ENCODE measurements at regions not wholly inside any gene's neighbourhood (a gene's known extent, or its start where the extent isn't known, plus 50 kb on each side); places are given as distances from the start of the nearest gene placed in this dataset.
A peak's percentile ranks its signal among the peaks of the same experiment; 100 is the strongest.

DNA sequence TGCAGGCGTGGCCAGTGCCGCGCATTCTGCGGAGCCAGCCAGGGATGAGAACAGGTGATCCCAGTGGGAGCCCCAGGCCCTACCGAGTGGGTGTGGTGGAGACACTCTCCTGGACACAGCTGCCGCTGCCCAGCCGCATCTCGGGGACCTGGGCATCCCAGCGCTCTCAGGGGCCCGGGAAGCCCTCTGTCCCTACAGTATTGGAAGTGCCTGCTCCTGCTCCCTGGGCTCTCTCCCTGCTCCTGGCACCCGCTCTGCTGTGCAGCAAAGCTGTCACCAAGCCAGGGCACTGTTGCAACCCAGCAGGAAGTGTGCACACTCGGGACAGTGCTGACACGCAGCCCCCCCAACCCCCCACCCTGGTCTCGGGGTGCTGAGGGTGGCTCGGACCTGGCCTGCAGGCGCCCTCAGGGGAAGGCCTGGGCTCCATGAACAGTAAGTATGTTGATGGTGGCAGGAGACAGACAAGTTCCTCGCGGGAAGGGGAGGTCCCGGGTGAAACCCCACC is 1177.4 kb upstream of the GBE1 start:
- DNase-seq = peak in 1 of 5 experiments; percentile 2

DNA sequence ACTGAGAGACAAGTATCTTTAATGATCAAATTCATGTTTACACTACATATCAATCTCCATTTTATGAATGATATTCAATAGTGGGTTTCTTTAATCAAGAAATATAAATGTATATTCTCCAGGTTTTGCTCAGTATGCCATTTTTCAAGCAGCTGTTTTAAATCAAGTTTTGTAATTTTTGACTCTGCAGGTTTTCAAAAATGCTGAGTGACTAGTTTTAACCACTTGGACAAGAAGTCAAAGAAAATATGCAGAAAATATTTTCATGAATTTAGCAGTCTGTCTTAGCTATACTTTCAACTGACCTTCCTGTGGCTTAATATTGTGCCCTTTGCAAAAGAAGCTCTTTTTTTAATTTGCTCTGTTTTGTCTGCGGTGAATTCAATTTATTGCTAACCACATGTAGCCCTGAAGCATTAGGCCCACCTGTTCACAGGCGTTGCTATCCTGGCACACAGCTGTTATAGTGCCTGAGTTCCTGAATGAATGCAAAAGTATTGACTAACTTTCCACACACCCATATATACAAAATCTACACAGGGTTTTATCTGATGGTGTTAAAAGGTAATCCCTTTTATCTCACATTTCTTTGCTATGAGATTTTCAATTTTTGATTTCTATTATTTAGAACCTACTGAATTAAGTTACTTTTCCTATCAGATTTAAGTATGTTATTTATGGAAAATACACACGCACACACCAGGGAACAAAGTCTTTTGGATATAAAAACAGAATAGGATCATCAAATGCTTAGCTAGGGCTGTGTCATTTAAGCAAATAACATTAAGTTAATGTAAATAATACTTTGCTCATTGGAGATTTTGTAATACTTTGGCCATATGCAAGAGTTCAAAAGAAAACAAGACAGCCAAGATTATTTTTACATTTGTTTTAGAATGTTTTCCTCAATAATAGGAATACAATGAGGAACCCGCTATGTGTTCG is 1166.1 kb upstream of the GBE1 start:
- DNase-seq = no peak

DNA sequence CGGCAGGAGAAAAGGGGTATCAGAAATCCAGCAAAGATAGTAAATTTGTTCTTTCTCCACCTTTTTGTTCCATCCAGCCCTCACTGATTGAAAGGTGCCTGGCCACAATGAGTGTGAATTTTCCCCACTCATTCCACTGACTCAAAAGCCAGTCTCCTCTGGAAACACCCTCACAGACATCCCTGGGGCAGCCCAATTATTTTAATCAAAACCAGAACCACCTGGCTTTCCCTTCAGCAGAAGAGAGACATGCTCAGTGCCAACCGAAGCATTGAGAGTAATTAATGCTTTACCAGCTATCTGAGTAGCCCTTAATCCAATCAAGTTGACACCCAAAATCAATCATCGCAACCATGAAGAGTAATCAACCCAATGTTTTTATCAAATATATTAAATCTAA is 1129.6 kb upstream of the GBE1 start:
- no peak for DNase-seq

DNA sequence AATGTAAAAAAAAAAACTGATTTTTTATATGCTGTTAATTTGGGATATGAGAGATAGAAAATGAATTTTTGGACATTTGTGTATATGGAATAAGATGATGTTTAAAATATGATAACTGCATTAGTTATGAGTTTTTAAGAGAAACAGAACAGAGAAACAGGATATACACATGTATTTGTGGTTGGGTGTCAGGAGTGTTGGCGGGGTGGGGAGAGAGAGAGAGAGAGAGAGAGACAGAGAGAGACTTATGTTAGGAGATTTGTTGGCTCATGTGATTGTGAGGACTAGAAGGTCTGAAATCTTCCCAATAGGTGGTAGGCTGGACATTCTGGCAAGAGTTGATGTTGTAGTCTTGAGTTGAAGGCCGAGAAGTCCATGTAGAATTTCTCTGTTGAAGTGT is 1121.6 kb upstream of the GBE1 start:
- no peak for DNase-seq

DNA sequence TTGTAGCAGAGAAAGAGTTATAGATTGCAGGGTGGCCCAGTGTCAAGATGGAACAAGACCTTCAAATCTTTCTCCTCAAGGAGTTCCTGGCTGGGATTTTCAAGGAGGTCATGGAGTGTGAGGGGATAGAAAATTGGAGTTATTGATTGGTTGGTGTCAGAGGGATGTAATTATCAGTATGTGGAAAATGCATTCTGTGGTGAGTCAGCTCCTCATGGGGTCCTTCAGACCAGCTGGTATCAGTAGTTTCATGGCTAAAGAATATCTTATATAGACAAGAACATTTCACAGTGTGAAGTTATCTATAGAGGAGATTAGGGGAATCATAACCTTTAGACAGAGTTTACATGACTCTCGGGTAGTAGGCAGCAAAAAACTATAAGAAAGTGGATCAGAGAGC is 1114.0 kb upstream of the GBE1 start:
- no peak for DNase-seq

DNA sequence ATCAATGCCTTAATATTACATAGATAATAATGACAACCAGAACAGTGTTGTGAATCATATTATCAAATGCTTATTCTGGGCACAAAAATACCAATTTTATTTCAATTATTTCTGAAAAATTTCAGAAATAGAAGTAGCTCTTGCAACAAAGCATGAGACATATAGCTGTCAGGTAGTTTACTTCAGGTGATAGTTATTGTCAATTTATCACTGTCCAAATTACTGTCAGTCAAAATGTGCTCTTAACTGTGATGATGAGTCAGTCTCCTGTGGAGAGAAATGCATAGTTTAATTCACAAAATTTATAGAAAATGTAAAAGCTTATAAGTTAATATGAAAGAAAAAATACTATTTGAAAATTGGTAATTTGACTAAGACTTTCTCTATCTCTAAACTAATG is 1078.4 kb upstream of the GBE1 start:
- no peak for DNase-seq

DNA sequence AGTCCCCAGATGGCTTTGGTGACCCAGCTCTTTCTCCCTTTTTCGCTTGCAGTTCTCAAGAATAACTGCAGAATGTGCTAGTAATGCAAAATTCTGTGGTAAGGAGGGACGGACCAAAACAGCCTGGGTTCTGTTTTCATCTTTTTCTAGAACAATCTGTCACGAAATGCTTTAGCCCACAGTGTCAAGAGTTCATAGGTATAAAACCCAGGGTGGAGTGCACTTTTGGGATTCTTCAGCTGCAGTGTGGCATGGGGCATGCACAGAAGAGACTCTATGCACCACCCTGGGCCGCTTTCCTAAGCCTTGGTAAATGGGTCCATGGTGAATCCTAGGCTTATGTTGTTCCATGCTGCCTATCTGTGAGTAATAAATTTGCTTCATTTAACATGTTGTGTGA is 1072.7 kb upstream of the GBE1 start:
- DNase-seq = no peak

DNA sequence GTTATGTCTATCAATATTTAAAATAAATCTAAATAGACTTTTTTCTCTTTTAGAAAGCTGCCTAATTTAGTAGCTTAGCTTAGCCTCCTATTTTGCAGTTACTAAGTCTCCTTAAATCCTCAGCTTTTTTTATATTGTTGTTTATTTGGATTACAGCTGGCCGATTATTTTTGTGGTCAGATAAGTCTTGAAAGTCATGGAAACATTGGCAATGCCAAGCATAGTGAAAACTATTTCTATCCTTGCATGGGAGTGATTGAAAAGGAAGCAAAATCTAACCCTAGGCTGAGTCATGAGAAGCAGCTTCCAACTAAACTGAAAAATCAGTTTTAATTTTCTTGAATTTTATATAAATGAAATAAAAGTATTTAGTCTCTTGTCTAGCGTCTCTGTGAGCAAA is 1063.0 kb upstream of the GBE1 start:
- DNase-seq = no peak

DNA sequence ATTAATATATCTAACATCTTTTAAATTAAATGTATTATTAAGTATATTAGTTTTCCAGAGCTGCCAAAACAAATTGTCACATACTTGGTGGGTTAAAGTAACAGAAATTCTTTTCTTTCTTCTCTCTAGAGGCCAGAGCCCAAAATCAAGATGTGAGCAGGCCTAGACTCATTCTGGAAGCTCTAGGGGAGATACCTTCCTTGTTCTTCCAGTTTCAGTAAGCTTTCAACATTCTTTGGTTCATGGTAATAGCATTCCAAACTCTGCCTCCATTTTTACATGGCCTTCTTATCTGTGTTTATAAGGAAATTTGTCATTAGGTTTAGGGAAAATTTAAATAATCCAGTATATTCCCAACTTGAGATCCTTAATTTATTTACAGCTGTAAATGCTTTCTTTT is 1054.6 kb upstream of the GBE1 start:
- no peak for DNase-seq

DNA sequence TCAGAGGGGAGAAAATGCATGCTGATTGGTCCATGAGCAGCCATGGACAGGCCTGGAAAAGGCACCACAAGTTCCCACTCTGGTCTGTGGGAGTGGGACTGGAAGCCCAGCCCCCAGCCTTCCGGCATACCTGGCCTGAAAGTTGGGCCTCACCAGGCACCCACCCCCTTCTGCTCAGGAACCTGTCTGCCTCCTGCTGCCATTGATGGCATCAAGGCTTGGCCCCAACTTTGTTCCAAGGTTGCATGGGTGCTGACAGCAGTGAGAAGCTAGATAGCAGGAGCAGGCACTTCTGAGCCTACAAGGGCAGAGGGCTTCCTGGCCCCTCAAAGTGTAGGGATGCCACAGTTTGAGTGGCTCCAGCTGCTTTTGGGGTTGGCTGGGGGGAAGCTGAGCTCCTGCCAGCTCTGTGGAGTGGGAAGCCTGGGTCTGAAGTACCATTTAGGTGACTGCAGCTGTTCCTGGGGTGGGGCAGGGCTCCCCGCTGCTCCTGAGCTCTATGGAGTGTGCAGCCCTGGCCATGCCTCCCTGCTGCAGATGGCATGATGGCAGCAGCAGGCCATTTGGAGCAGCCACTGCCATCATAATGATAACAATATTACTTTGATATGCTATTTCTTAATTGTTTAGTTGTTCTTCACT is 1054.1 kb upstream of the GBE1 start:
- DNase-seq = no peak

DNA sequence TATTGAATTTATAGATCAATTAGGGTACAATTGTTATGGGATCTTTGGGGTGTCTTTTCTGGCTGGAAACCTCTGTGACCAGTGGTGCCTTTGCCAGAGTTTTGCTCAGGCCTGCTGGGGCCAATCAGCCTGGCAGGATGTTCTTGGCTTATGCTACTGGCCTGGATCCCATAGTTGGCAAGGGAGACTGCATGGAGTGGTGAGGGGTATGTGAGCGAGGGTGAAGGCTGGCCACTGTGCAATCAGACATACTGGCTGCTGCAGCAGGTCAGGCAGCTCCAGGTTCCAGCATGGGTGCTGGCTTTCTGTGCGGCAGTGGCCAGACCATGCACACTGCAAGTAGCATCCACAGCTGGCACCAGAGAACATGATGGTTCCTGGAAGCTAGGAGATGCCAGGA is 1053.2 kb upstream of the GBE1 start:
- no peak for DNase-seq

DNA sequence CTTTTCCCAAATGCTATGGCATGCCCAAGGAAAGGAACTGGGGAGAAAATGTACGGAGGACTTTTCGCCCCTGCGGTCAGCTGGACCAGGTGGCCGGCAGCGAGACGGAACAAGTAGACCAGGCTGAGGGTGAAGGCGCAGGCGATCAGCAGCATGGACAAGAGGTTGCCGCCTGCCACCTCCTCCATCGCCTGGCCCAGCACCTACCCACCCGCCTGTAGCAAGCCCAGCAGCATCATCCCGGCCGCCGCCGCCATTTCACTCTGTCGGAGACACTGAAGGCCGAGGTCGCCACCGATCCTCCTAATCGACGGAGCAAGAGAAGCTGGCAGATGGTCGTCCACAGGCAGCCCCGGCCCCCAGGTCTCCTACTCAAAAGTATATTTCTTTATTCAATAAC is 1046.3 kb upstream of the GBE1 start:
- no peak for DNase-seq

DNA sequence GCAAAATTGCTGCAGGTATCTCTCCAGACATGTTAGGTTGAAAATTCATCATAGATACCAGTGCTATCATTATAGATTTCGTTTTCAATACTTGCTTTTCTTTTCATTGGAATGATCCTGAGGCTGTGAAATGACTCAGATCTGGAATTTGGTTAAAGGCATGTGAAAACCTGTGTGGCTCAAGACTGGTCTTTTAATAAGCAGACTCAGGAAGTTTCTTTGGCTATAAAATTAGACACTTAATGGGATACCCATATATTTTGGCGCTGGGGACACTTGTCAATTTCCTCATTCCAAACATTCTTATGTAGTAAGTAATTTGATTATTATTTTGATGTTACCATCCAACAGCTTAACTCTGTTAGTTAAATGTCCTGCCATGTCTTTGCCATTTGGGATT is 1041.1 kb upstream of the GBE1 start:
- no peak for DNase-seq

DNA sequence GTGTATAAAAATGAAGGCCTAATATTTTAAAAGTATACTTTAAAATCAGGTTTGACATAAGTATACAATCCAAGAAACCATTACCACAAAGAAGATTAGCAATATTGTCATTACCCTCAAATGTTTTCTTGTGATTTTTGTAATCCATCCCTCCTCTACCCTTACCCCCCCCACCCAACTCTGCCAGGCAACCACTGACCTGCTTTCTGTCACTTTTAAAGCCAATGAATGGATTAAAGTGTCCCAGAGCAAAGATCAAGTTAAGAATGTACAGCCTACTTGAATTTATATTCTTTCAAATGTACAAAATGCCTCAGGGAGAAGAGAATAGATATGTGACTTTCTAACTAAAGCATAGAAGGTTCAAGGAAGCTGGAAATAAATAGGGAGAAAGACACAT is 1038.8 kb upstream of the GBE1 start:
- DNase-seq = no peak

DNA sequence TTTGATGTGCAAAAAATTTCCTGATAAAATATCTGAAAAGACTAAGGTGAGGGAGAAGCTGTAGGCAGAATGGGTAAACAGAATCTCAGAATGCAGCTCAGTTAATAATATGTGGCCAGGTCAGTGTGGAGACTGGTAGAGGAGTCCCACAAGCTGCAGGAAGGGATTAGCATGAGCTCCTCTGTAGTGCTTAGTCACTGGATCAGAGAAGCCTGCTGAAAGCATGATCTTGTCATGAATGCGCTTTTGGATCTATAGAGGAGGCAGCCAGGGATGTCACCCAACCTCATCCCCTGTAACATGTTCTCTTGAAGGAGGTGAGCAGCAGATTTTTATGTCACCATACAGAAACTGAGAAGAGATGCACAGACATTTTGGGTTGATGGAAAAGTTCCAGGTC is 1035.3 kb upstream of the GBE1 start:
- no peak for DNase-seq

DNA sequence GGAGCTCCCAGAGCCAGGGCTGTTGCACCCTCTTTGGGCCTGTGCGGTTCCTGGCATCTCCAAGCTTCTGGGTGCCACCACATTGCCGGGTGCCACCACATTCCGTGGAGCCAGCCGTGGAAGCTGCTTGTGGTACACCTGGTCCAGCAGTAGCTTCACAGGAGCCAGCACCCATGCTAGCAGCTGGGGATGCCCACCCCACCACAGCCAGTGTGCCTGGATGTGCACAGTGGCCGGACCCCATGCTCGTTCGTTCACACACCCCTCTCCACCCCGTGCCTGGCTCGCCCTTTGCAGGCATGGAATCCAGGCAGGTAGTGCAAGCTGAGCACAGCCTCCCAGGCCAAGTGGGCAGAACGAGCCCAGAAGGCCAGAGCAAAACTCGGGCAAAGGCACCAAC is 1029.8 kb upstream of the GBE1 start:
- no peak for DNase-seq

DNA sequence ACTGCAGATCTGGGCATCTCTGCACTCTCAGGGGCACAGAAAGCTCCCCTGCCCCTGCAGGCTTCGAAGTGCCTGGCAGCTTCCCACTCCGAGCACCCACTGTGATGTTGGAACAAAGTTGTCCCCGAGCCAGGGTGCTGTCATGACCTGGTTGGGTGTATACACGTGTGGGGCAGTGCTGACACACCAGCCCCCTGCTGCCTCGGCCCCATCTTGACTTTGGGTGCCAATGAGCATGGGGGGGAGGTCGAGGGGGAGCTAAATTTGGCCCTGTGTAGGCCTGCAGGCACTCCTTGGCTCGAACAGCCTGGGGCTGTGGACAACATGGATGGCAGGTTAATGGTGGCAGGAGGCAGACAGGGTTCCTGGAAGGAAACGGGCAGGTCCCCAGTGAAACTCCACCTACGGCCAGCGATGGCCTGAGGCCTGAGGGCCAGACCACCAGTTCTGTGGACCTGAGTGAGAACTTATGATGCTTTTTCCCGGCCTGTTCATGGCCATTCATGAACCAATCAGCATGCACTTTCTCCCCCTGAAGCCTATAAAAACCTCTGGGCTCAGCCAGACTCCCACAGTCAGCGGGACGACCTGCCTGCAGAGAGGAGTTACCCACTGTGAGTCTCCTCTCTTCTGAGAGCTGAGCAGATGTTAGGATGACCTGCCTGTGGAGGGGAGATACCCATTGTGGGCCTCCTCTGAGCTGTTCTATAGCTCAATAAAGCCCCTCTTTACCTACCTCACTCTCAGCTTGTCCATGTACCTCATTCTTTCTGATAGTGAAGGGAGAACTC is 1029.1 kb upstream of the GBE1 start:
- DNase-seq = no peak

DNA sequence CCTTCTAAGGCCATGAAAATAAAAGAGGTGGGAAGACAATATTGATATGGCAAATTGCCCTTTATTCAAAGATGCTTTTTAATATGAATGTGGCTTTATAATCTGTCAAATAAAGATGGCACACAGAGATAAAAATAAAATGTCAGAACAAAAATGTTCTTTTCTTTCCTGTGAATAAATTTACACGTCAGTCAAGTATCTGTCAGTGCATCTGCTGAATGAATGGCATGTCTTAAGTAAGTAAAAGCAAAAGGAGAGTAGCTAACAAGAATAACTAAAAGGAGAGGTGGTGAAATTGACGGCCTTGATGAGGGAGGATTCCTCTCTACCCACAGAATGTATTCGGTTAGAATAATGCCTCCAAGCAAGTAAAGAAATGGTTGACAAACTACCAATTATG is 1021.7 kb upstream of the GBE1 start:
- no peak for DNase-seq

DNA sequence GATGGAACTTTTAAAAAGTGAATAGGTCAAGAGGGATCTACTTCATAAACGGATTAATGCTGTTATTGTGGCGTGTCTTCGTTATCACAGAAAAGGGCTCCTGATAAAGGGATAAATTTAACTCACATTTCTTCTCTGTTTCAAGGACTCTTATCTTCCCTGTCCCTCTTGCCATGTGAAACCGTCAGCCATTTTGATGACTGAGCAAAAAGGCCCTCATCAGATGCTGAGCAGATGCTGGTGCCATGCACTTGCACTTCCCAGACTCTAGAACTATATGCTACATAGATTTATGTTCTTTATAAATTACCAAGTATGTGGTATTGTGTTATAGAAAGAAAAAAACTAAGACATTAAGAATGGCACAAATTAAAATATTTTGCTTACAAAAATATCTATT is 1011.8 kb upstream of the GBE1 start:
- no peak for DNase-seq

DNA sequence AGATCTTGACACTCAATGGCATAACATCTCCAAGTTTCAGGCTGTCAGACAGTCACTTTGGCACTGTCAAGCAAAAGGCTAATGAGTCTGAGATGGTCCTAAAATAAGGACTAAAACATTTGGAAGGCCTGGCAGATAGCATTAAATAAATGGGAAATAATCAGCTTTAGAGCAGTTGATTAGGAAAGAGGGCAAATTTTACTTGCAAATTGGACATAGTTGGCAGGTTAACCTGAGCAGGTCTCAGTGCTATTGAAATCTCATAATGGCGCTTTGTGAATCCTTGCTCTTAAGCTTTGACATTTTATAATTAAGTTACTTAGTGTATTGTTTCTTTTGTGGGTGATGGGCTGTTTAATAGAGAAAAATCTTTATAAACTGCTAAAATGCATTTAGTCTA is 1003.1 kb upstream of the GBE1 start:
- no peak for DNase-seq

DNA sequence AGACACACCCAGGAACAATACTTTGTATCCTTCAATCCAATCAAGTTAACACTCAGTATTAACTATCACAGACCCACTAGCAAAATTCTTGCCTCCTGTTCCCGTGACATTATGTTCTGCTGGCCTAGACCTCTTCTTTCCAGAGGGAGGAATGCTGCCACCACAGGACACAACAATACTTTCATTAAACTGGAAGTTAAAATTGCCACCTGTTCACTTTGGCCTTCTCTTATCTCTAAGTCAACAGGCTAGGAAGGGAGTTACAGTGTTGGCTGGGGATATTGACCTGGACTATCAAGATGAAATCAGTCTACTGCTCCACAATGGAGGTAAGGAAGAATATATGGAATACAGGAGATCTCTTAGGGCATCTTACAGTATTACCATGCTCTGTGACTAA is 1000.4 kb upstream of the GBE1 start:
- no peak for DNase-seq

DNA sequence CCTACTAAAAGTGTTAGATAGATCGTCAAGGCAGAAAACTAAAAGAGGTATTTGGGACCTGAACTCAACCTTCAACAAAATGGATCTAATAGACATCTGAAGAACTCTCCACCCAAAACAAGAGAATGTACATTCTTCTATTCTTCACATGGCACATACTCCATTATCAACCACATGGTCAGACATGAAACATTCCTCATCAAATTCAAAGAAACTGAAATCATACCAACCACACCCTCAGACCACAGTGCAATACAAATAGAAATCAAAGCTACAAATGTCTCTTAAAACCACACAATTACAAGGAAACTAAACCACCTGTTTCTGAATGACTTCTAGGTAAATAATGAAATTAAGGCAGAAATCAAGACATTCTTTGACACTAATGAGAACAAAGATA is 984.1 kb upstream of the GBE1 start:
- no peak for DNase-seq

DNA sequence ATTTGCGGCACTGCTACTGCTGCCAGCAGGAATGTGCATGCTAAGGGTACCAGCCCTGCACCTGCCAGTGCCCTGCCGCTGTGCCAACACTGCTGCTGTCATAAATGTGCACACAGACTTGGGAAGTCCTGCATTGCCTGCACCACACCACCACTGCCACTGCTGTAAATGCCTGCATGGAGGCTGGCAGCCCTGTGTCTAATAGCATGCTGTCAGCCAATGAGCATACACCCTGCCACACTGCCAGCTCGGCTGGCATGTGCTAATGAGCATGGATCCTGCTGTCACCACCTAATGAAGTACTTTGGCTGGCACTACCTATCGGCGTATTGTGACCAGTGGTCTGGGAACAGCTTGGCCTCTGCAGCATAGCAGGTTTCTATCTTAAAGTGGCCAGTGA is 981.8 kb upstream of the GBE1 start:
- DNase-seq = no peak

DNA sequence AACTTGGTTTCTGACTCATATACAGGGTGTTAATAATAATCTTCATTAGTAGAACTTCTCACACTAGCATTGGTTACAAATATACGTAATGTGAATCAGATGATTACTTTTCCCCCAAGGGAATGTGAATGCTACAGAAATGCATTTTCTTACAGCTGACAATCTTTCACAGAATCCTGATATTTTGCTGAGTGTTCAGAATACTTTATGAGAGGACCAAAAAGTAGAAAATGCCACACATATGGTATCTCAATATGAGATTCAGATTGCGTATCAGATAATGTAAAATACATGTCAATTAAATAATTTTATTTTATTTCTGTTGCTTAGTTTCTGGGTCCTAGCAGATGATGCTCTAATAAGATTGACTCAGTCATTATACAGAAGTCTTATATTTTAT is 979.9 kb upstream of the GBE1 start:
- no peak for DNase-seq

Data from T-helper 2 cell (primary cell).